Caki2 (cell line): ENCODE measurements at regions not wholly inside any gene's neighbourhood (a gene's known extent, or its start where the extent isn't known, plus 50 kb on each side); places are given as distances from the start of the nearest gene placed in this dataset.
"Not testable (repeated sequence)": the region's sequence is repeated elsewhere in the genome, so short reads cannot be mapped to it uniquely, and the experiment has no call there.

Experiments used
- DNase-seq: peaks from one replicate; pipeline ENCODE4 v3.0.0-alpha.2; 2015; ENCODE audit warnings: low read depth
- in situ Hi-C: cut with HindIII; loops from 2 replicates; pipeline ENCODE4 v1.10.0; 2016; ENCODE audit warnings: low sequenced_read_pairs, low pct_unique_long_range_greater_than_20kb, mixed read lengths

GRCh38 chr18:5030636-5031035 lies 166.4 kb downstream of the AKAIN1 start:
- in situ Hi-C loops: no loop called here
- DNase-seq: no peak

- DNase-seq: no peak
- in situ Hi-C loops: no loop called here
Observed at GRCh38 chr18:5029592-5029991, 167.5 kb downstream of the AKAIN1 start.

- in situ Hi-C loops: no loop called here
- DNase-seq: no peak
Observed at GRCh38 chr18:5024741-5025140, 172.3 kb downstream of the AKAIN1 start.

GRCh38 chr18:5021558-5021957 lies 175.5 kb downstream of the AKAIN1 start:
- in situ Hi-C loops: no loop called here
- DNase-seq: no peak

GRCh38 chr18:5015213-5015612 lies 181.8 kb downstream of the AKAIN1 start:
- no peak for DNase-seq
- in situ Hi-C loops: no loop called here

GRCh38 chr18:5004031-5004820 lies 192.8 kb downstream of the AKAIN1 start:
- in situ Hi-C loops, DNase-seq: not testable (repeated sequence)

- DNase-seq: no peak
- in situ Hi-C loops: no loop called here
Observed at GRCh38 chr18:4994710-4995109, 202.3 kb downstream of the AKAIN1 start.

GRCh38 chr18:4987452-4988405 lies 209.3 kb downstream of the AKAIN1 start:
- DNase-seq: no peak
- in situ Hi-C loops: no loop called here

- in situ Hi-C loops: no loop called here
Observed at GRCh38 chr18:4986677-4987076, 210.4 kb downstream of the AKAIN1 start.

GRCh38 chr18:4986066-4986465 lies 211.0 kb downstream of the AKAIN1 start:
- no peak for DNase-seq
- in situ Hi-C loops: no loop called here

More at GRCh38 chr18:4986677-4987076, 210.4 kb downstream of the AKAIN1 start:
- no peak for DNase-seq

- in situ Hi-C loops: no loop called here
- DNase-seq: no peak
Observed at GRCh38 chr18:4961121-4961909, 235.7 kb downstream of the AKAIN1 start.

GRCh38 chr18:4960578-4960977 lies 236.5 kb downstream of the AKAIN1 start:
- no peak for DNase-seq
- in situ Hi-C loops: no loop called here

- in situ Hi-C loops: no loop called here
- DNase-seq: no peak
Observed at GRCh38 chr18:4931209-4931608, 265.8 kb downstream of the AKAIN1 start.

GRCh38 chr18:4921548-4921947 lies 275.5 kb downstream of the AKAIN1 start:
- DNase-seq: no peak
- in situ Hi-C loops: no loop called here

GRCh38 chr18:4917509-4917908 lies 279.5 kb downstream of the AKAIN1 start:
- in situ Hi-C loops, DNase-seq: not testable (repeated sequence)

- in situ Hi-C loops: no loop called here
Observed at GRCh38 chr18:4908328-4908727, 288.7 kb downstream of the AKAIN1 start.

GRCh38 chr18:4906856-4907255 lies 290.2 kb downstream of the AKAIN1 start:
- in situ Hi-C loops: no loop called here
- no peak for DNase-seq

More at GRCh38 chr18:4908328-4908727, 288.7 kb downstream of the AKAIN1 start:
- DNase-seq: no peak

GRCh38 chr18:4888251-4889040 lies 308.6 kb downstream of the AKAIN1 start:
- DNase-seq: no peak
- in situ Hi-C loops: no loop called here
